Endometrium (tissue), 2 donors: ENCODE measurements at regions not wholly inside any gene's neighbourhood (a gene's known extent, or its start where the extent isn't known, plus 50 kb on each side); places are given as distances from the start of the nearest gene placed in this dataset.
"Not testable (repeated sequence)": the region's sequence is repeated elsewhere in the genome, so short reads cannot be mapped to it uniquely, and the experiment has no call there.

Experiments used
- FAIRE-seq: peaks from 2 replicates; lab custom pipeline; 2012; peaks lifted over from hg19 to GRCh38; lab: Jason Lieb, UNC
- donor health status: control.
- donor health status: control.

- FAIRE-seq: no peak
Measured at GRCh38 chr2:17254421-17254820, 263.8 kb downstream of the RAD51AP2 start.

GRCh38 chr2:17252258-17252657, 266.0 kb downstream of the RAD51AP2 start:
- FAIRE-seq: no peak

DNA sequence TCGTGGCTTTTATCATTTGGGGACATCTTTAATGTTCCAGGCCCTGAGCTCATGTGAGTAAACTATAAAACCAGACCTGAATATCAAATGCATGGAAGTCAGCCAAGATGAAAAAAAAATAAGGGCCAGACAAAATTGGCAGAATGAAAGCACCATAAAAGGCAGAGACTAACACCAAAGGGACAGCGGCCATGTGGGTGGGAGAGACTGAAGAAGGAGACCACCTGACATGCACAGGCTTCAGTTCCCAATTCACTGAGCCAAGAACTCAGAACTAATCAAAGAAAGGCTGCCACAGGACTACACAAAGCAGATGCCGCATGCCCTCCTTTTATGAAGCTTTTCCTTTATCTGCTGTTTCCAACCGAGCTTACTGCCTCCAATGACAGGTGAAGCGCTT, 267.1 kb downstream of the RAD51AP2 start:
- FAIRE-seq: no peak

- FAIRE-seq: no peak
Measured at GRCh38 chr2:17249249-17249648, 269.0 kb downstream of the RAD51AP2 start.

- FAIRE-seq: no peak
Measured at GRCh38 chr2:17245906-17246305, 272.3 kb downstream of the RAD51AP2 start.

DNA sequence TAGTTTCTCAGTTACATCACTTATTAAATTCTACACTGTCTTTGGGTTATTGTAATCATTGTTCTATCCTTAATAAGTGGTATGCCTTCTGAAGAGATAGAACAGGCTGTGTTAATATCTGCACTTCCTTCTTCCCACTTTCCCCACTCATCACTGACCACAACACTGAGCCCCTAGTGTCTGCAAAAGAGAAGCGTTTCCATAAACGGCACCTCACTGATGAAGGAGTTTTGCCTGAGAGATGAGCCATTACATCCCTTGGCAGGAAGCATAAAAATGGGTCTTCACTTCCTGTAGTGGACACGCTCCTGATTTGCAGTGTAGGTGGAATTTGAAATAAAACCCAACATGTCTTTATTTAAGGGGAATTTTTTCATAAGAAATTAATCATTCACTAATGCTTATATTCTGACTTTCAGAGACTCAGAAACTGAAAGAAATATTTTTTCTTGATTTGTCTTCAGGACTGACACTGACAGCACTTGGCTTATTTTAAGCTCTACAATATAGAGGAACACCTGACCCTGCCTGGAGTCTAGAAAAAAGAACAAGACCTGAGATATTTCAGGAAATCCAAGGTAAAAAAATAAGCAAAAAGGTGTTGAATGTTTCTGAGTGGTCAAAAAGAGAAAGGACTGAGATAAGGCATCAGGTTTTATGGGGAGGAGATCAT, 275.3 kb downstream of the RAD51AP2 start:
- no peak for FAIRE-seq

DNA sequence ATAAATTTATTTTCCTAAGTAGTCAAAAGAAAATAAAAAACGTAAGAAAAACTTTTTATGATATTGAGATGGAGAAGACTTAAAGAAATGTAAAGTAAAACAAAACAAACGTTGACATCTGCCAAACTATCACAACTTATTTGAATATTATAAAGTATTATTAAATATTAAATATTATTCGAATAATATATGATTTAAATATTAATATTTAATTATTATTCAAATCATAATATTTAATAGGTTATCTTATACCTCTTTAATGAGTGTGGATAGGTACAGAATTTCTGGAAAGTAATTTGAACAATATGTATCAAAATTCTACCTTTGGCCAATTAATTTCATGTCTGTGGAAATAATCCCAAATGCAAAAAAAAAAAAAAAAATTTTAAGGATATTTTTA, 278.7 kb downstream of the RAD51AP2 start:
- FAIRE-seq: peak; percentile 78

DNA sequence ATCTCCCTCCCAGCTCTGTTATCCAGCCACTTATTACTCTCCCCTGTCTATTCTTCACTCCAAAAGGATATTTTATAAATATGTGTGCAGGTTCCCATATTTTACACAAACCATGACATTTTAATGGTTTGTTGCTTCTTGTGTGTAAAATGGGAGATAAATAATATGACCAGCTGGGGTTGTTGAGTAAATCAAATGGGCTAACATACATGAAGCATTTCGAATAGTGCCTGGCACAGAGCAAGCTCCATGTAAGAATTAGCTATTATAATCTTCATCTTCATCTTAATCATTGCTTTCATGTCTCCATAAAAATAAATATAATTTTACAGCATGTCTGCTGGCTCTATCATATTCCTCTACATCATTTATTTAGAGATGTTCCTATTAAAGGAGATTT, 283.1 kb downstream of the RAD51AP2 start:
- FAIRE-seq: no peak

DNA sequence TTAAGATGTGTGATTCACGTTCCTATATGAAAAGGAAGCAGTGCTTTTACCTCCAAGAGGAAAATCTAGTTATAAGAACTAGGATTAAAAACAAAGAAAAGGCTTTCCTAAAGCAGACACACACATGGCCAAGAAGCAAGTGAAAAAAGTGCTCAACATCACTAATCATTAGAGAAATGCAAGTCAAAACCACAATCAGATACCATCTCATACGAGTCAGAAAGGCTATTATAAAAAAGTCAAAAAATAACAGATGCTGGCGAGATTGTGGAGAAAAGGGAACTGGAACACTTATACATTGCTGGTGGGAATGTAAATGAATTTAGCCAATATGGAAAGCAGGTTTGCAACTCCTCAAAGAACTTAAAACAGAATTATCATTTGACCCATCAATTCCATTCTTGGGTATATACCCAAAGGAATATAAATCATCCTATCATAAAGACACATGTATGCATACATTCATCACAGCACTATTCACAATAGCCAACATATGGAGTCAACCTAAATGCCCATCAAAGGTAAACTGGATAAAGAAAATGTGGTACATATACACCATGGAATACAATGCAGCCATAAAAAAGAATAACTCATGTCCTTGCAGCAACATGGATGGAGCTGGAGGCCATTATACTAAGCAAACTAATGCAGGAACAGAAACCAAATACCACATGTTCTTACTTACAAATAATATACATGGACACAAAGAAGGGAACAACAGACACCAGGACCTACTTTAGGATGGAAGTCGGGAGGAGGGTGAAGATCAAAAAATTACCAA, 285.3 kb downstream of the RAD51AP2 start:
- no peak for FAIRE-seq

- no peak for FAIRE-seq
Measured at GRCh38 chr2:17231394-17231965, 286.8 kb downstream of the RAD51AP2 start.

GRCh38 chr2:17229414-17229813, 288.8 kb downstream of the RAD51AP2 start:
- no peak for FAIRE-seq

- FAIRE-seq: no peak
Measured at GRCh38 chr2:17228461-17228860, 289.8 kb downstream of the RAD51AP2 start.

DNA sequence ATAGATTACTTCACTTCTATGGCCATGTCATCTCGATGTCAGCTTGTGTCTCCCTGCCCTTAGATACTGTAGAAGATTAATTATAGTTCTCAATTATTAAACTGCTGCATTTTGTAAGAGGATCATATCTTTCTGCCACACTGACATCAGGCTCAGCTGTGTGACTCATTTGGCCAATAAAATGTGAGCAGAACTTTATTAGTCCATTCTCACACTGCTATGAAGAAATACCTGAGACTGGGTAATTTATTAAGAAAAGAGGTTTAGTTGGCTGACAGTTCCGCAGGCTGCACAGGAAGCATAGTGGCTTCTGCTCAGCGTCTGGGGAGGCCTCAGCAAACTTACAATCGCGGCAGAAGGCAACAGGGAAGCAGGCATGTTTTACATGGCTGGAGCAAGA, 290.4 kb downstream of the RAD51AP2 start:
- no peak for FAIRE-seq

DNA sequence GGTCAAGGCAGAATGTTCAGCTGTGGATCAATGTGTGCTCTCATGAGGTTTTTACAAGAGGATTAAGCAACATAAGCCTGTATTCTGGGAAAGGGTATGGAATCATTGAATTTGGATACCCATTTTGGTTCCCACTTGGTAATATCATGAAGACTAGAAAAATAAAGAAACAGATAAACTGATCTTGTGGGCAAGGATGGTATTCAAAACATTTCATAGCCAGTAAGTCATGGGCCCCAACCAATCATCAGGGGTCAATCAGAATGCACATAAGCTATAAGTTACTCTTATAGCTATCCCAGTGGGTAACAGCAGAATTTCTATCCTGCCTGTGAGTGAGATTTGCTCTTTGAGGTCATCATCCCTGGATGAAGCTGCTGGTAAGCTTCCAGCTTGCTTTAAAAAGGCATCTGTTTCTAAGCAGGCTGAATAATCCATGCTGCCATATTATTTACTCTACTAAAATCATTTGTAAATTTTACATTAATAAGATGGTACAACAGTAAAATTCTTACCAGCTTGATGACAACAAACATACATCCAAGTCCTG, 291.2 kb downstream of the RAD51AP2 start:
- no peak for FAIRE-seq

- FAIRE-seq: no peak
Measured at GRCh38 chr2:17223211-17223610, 295.0 kb downstream of the RAD51AP2 start.

DNA sequence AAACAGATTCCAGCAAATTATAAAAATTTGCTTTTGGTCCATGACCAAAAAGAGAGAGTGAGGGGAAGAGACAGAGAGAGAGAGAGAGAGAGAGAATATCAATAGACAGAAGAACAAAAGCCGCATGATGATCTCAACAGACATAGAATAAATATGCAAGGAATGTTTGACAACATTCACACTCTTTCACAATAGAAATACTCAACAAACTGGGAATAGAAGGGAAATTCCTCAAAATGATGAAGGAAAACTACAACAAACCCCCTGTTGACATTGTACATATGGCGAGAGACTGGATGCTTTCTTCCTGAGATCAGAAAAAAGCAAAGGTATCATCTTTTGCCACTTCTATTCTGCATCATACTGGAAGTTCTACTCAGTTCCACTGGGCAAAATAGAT, 309.7 kb downstream of the RAD51AP2 start:
- FAIRE-seq: no peak

DNA sequence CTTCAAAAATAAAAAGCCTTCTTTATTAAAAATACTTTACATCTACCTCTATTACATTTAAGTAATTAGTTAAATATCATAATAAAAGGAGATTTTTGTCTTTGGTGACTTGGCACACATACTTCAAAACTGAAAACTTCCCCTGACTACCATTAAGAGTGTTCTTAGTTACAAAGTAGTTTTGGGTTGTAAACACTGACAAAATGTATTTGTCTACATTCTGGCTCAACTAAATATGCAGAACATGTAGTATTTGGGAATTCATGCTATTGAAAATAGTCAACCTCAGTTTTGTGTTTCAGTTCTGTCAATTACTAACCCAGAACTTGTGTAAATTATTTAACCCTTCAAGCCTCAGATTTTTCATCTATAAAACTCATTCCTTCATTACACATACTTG, 311.5 kb downstream of the RAD51AP2 start:
- FAIRE-seq: no peak

GRCh38 chr2:17204214-17204613, 314.0 kb downstream of the RAD51AP2 start:
- FAIRE-seq: not testable (repeated sequence)

DNA sequence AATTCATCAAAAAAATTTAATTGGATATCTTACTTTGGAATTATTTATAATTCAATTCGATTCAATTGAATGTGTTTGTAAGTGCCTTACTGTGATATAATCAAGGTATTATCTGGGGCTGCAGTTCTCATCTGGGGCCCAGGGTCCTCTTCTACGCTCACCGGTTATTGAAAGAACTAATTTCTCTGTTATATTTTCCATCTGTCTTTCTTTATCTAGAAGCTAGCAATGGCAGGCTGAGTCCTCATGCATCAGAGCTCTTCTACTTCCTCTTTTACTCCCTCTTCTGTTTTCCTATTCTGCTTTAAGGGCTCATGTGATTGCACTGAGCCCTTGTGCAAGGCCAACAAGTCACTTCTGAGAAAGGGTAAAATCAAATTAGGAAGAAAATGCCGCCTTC, 315.6 kb downstream of the RAD51AP2 start:
- not testable (repeated sequence) for FAIRE-seq

DNA sequence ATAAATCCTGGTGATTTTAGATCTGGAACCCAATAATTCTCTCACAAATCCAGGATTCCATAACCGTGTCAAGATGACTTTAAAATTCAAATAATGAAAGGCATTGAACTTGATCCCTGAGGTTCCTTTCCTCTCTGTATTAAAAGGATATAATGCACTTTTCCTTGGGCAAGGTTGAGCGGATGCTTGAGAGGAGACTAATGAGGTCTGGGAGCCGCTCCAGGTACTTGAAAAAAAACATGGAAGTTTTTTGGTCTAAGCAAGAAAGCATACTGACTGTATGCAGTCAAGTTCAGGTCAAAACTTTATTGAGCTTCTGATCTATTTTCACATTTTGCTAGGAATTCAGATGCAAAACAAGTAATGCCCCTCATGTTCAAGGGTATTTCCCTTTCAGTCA, 318.5 kb downstream of the RAD51AP2 start:
- no peak for FAIRE-seq

- FAIRE-seq: no peak
Measured at GRCh38 chr2:17196380-17196779, 321.9 kb downstream of the RAD51AP2 start.

- no peak for FAIRE-seq
Measured at GRCh38 chr2:17195016-17195415, 323.2 kb downstream of the RAD51AP2 start.

DNA sequence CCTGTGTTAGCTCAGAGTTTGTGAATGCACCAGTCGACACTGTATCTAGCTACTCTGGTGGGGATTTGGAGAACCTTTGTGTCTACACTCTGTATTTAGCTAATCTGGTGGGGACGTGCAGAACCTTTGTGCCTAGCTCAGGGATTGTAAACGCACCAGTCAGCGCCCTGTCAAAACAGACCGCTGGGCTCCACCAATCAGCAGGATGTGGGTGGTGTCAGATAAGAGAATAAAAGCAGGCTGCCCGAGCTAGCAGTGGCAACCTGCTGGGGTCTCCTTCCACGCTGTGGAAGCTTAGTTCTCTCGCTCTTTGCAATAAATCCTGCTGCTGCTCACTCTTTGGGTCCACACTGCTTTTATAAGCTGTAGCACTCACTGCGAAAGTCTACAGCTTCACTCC, 324.2 kb downstream of the RAD51AP2 start:
- FAIRE-seq: no peak
